ENCODE measurements at regions not wholly inside any gene's neighbourhood (a gene's known extent, or its start where the extent isn't known, plus 50 kb on each side); places are given as distances from the start of the nearest gene placed in this dataset.

GRCh38 chr16:51898872-51899271, 648.1 kb downstream of the TOX3 start:
- H3K27ac ChIP-seq: no peak overlapping the region
- no peaks in the 10 kb centered on the region for H3K4me1 ChIP-seq (ENCODE audit: control insufficient read depth in 1 of 2, low read depth in 2 of 2)
- no peaks in the 10 kb centered on the region for H3K9me3 ChIP-seq
- H3K4me3 ChIP-seq: no peak overlapping the region
- no peaks in the 10 kb centered on the region for H3K36me3 ChIP-seq
- no peak for DNase-seq (ENCODE audit: low spot score)
- ATAC-seq (ENCODE audit: insufficient number of reproducible peaks, low FRiP score, low read depth): no peak
- no peaks in the 10 kb centered on the region for H3K27me3 ChIP-seq (replicated peaks; ENCODE audit: insufficient read depth)
- TF ChIP-seq CTCF (IDR thresholded peaks at IDR 0.05): no peak

GRCh38 chr16:51896013-51896412, 650.9 kb downstream of the TOX3 start:
- Histone ChIP-seq H3K36me3 (no peaks in the 10 kb centered on the region), H3K27me3 (replicated peaks; ENCODE audit: insufficient read depth) (no peaks in the 10 kb centered on the region), H3K4me3 (no peak overlapping the region), H3K4me1 (ENCODE audit: control insufficient read depth in 1 of 2, low read depth in 2 of 2) (no peaks in the 10 kb centered on the region), H3K27ac (no peak overlapping the region), H3K9me3 (no peaks in the 10 kb centered on the region)
- ATAC-seq (ENCODE audit: insufficient number of reproducible peaks, low FRiP score, low read depth) (no peak), DNase-seq (ENCODE audit: low spot score) (no peak)
- no peak for TF ChIP-seq CTCF (IDR thresholded peaks at IDR 0.05)

GRCh38 chr16:51892293-51893007, 654.5 kb downstream of the TOX3 start:
- Histone ChIP-seq H3K4me1 (ENCODE audit: control insufficient read depth in 1 of 2, low read depth in 2 of 2) (no peaks in the 10 kb centered on the region), H3K9me3 (no peaks in the 10 kb centered on the region), H3K27me3 (replicated peaks; ENCODE audit: insufficient read depth) (no peaks in the 10 kb centered on the region), H3K36me3 (no peaks in the 10 kb centered on the region), H3K4me3 (no peak overlapping the region), H3K27ac (no peak overlapping the region)
- no peak for DNase-seq (ENCODE audit: low spot score)
- ATAC-seq (ENCODE audit: insufficient number of reproducible peaks, low FRiP score, low read depth): no peak
- TF ChIP-seq CTCF (IDR thresholded peaks at IDR 0.05): no peak

- no peak overlapping the region for H3K4me3 ChIP-seq
- no peaks in the 10 kb centered on the region for H3K4me1 ChIP-seq (ENCODE audit: control insufficient read depth in 1 of 2, low read depth in 2 of 2)
- no peaks in the 10 kb centered on the region for H3K9me3 ChIP-seq
- no peak overlapping the region for H3K27ac ChIP-seq
- no peaks in the 10 kb centered on the region for H3K36me3 ChIP-seq
- no peak for ATAC-seq (ENCODE audit: insufficient number of reproducible peaks, low FRiP score, low read depth)
- no peak for TF ChIP-seq CTCF (IDR thresholded peaks at IDR 0.05)
- no peak for DNase-seq (ENCODE audit: low spot score)
- H3K27me3 ChIP-seq (replicated peaks; ENCODE audit: insufficient read depth): no peaks in the 10 kb centered on the region
Measured at GRCh38 chr16:51888534-51888933, 658.4 kb downstream of the TOX3 start.

- no peak for ATAC-seq (ENCODE audit: insufficient number of reproducible peaks, low FRiP score, low read depth)
- H3K4me3 ChIP-seq: no peak overlapping the region
- no peaks in the 10 kb centered on the region for H3K4me1 ChIP-seq (ENCODE audit: control insufficient read depth in 1 of 2, low read depth in 2 of 2)
- TF ChIP-seq CTCF (IDR thresholded peaks at IDR 0.05): no peak
- H3K27me3 ChIP-seq (replicated peaks; ENCODE audit: insufficient read depth): no peaks in the 10 kb centered on the region
- H3K27ac ChIP-seq: no peak overlapping the region
- H3K9me3 ChIP-seq: no peaks in the 10 kb centered on the region
- H3K36me3 ChIP-seq: no peaks in the 10 kb centered on the region
- DNase-seq (ENCODE audit: low spot score): no peak
Measured at GRCh38 chr16:51888016-51888415, 658.9 kb downstream of the TOX3 start.

Measured in thoracic aorta (tissue), 2 donors.